ENCODE measurements at regions not wholly inside any gene's neighbourhood (a gene's known extent, or its start where the extent isn't known, plus 50 kb on each side); places are given as distances from the start of the nearest gene placed in this dataset.

DNA sequence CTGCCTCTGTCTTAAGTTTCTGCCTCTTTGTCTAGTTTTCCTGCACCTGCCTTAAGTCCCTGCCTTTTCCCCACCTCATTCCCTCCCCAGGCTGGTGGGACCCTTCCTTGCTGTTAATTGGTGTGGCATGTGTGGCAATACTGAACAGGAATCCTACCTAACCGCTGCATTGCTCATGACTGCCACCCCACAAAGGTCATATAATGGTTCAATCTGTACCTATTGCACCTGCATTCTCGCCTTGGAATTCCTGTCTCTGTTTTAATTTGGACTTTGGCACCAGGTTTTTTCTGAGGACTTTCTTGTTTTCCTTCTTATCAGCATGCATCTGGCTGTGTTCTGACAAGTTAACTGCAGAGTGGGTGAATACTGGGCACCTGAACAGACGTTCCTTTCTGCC is 966.2 kb upstream of the TMEM132C start:
- DNase-seq (ENCODE audit: low spot score) = no peak
- Histone ChIP-seq H3K4ac (ENCODE audit: low read length) (no peak overlapping the region), H3K4me1 (ENCODE audit: control insufficient read depth in 2 of 2, insufficient read depth in 1 of 2, low read depth in 1 of 2, low read length in 2 of 2) (no peaks in the 10 kb centered on the region), H4K91ac (ENCODE audit: low read depth, low read length, poor library complexity) (no peak overlapping the region), H3K23ac (ENCODE audit: low read depth, low read length, poor library complexity) (no peak overlapping the region), H3K18ac (ENCODE audit: low read length) (no peak overlapping the region), H4K8ac (ENCODE audit: low read depth, low read length) (no peak overlapping the region), H3K4me2 (ENCODE audit: insufficient read depth, low read length, poor library complexity, severe bottlenecking) (no peak overlapping the region), H3K79me1 (ENCODE audit: low read depth, low read length) (no peaks in the 10 kb centered on the region), H2BK12ac (ENCODE audit: low read length) (no peak overlapping the region), H2BK15ac (ENCODE audit: low read length) (no peak overlapping the region), H3K9me3 (replicated peaks in 1 of 2; ENCODE audit: control insufficient read depth in 2 of 2, insufficient read depth in 1 of 2, low read depth in 1 of 2, low read length in 2 of 2) (peaks cover 0 to 2% of the 10 kb centered on the region in 2 donors), H2AFZ (ENCODE audit: low read length) (no peak overlapping the region), H3K27me3 (ENCODE audit: control insufficient read depth in 3 of 3, insufficient read depth in 3 of 3, low read depth in 1 of 3, low read length in 3 of 3) (no peaks in the 10 kb centered on the region), H3K4me3 (ENCODE audit: low read length in 2 of 2) (no peak overlapping the region), H3K27ac (replicated peaks; ENCODE audit: low read length) (no peak overlapping the region), H2BK120ac (ENCODE audit: low read depth, low read length) (no peak overlapping the region), H2AK5ac (ENCODE audit: low read depth, low read length) (no peak overlapping the region), H3K36me3 (replicated peaks in 1 of 2; ENCODE audit: control insufficient read depth in 2 of 2, insufficient read depth in 2 of 2, low read length in 2 of 2) (no peaks in the 10 kb centered on the region), H3K9ac (ENCODE audit: low read depth, low read length, poor library complexity) (no peak overlapping the region), H3K14ac (ENCODE audit: low read length) (no peak overlapping the region), H2BK5ac (ENCODE audit: low read length) (no peak overlapping the region)
- no CpG with 5 or more reads among the region's 3 CpGs for WGBS, 2 donors (ENCODE audit: extremely low coverage in 2 of 2, insufficient read length in 2 of 2, insufficient replicate concordance in 1 of 2)

DNA sequence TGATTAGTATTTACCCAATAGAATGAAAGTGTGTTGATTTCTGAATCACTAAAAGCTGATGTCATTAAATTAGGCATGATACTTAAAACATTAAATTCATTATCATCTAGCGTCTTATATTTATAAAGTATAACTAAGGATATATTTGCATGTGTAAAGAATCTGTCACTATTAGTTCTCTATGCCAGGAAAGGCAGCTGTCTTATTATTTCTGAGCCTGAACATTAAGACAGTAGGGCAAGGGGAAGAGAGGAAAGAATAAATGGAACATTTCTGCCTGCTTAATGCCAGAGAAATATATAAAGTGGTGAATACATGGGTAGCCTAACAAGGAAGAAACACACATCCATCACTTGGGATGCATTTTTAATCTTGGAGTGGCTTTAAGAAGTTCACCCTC is 965.1 kb upstream of the TMEM132C start:
- Histone ChIP-seq H3K4me1 (ENCODE audit: control insufficient read depth in 2 of 2, insufficient read depth in 1 of 2, low read depth in 1 of 2, low read length in 2 of 2) (no peaks in the 10 kb centered on the region), H3K23ac (ENCODE audit: low read depth, low read length, poor library complexity) (no peak overlapping the region), H3K4ac (ENCODE audit: low read length) (no peak overlapping the region), H3K4me2 (ENCODE audit: insufficient read depth, low read length, poor library complexity, severe bottlenecking) (no peak overlapping the region), H4K8ac (ENCODE audit: low read depth, low read length) (no peak overlapping the region), H2AK5ac (ENCODE audit: low read depth, low read length) (no peak overlapping the region), H3K4me3 (ENCODE audit: low read length in 2 of 2) (no peak overlapping the region), H2BK12ac (ENCODE audit: low read length) (no peak overlapping the region), H3K18ac (ENCODE audit: low read length) (no peak overlapping the region), H2AFZ (ENCODE audit: low read length) (no peak overlapping the region), H2BK5ac (ENCODE audit: low read length) (no peak overlapping the region), H3K14ac (ENCODE audit: low read length) (no peak overlapping the region), H2BK15ac (ENCODE audit: low read length) (no peak overlapping the region), H3K79me1 (ENCODE audit: low read depth, low read length) (no peaks in the 10 kb centered on the region), H3K36me3 (replicated peaks in 1 of 2; ENCODE audit: control insufficient read depth in 2 of 2, insufficient read depth in 2 of 2, low read length in 2 of 2) (no peaks in the 10 kb centered on the region), H3K9ac (ENCODE audit: low read depth, low read length, poor library complexity) (no peak overlapping the region), H3K9me3 (replicated peaks in 1 of 2; ENCODE audit: control insufficient read depth in 2 of 2, insufficient read depth in 1 of 2, low read depth in 1 of 2, low read length in 2 of 2) (peaks cover 0 to 2% of the 10 kb centered on the region in 2 donors), H3K27ac (replicated peaks; ENCODE audit: low read length) (no peak overlapping the region), H4K91ac (ENCODE audit: low read depth, low read length, poor library complexity) (no peak overlapping the region), H2BK120ac (ENCODE audit: low read depth, low read length) (no peak overlapping the region), H3K27me3 (ENCODE audit: control insufficient read depth in 3 of 3, insufficient read depth in 3 of 3, low read depth in 1 of 3, low read length in 3 of 3) (no peaks in the 10 kb centered on the region)
- no CpG with 5 or more reads among the region's 1 CpG for WGBS, 2 donors (ENCODE audit: extremely low coverage in 2 of 2, insufficient read length in 2 of 2, insufficient replicate concordance in 1 of 2)
- no peak for DNase-seq (ENCODE audit: low spot score)

DNA sequence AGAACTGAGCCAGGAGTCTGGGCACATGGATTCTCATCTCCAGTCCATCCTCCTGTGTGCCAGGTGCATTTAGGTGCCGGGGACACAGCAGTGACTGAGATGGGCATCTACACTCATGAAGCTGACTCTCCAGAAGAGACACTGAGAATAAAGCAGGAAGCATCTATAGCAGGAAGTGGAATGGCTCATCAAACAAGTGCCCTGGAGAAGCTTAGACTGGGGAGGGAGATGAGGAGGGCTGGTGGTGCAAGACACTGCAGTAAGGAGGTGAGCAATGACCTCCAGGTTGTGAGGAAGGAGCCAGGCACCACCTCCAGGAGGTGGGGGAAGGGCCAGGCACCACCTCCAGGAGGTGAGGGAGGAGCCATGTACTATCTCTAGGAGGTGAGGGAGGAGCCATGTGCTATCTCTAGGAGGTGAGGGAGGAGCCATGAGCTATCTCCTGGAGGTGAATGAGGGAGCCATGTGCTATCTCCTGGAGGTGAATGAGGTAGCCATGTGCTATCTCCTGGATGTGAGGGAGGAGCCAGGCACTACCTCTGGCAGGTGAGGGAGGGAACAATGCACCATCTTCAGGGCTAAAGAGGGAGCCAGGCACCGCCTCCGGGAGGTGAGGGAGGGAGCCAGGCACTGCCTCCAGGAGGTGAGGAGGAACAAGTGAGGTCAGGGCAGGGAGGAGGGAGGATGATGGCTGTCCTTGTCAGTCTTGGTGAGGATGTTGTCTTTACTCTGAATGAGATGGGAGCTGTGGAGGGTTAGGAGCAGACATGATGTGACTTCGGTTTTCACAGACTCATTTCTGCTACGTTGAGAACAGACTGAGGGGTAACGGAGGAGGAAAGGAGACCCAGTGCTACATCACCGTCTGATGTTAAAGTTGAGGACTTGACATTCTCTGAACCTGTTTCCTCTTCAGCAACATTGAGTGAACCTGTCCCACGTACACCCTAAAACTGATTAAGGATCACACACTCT is 961.9 kb upstream of the TMEM132C start:
- Histone ChIP-seq H3K27me3 (ENCODE audit: control insufficient read depth in 3 of 3, insufficient read depth in 3 of 3, low read depth in 1 of 3, low read length in 3 of 3) (no peaks in the 10 kb centered on the region), H4K8ac (ENCODE audit: low read depth, low read length) (no peak overlapping the region), H2AFZ (ENCODE audit: low read length) (no peak overlapping the region), H3K9me3 (replicated peaks in 1 of 2; ENCODE audit: control insufficient read depth in 2 of 2, insufficient read depth in 1 of 2, low read depth in 1 of 2, low read length in 2 of 2) (peaks cover 0 to 2% of the 10 kb centered on the region in 2 donors), H2BK12ac (ENCODE audit: low read length) (no peak overlapping the region), H3K4me2 (ENCODE audit: insufficient read depth, low read length, poor library complexity, severe bottlenecking) (no peak overlapping the region), H3K4ac (ENCODE audit: low read length) (no peak overlapping the region), H2BK120ac (ENCODE audit: low read depth, low read length) (no peak overlapping the region), H2BK5ac (ENCODE audit: low read length) (no peak overlapping the region), H3K4me3 (ENCODE audit: low read length in 2 of 2) (no peak overlapping the region), H2BK15ac (ENCODE audit: low read length) (no peak overlapping the region), H3K36me3 (replicated peaks in 1 of 2; ENCODE audit: control insufficient read depth in 2 of 2, insufficient read depth in 2 of 2, low read length in 2 of 2) (no peaks in the 10 kb centered on the region), H3K79me1 (ENCODE audit: low read depth, low read length) (no peaks in the 10 kb centered on the region), H4K91ac (ENCODE audit: low read depth, low read length, poor library complexity) (no peak overlapping the region), H3K27ac (replicated peaks; ENCODE audit: low read length) (no peak overlapping the region), H3K9ac (ENCODE audit: low read depth, low read length, poor library complexity) (peak overlapping the region; percentile 7), H3K4me1 (ENCODE audit: control insufficient read depth in 2 of 2, insufficient read depth in 1 of 2, low read depth in 1 of 2, low read length in 2 of 2) (no peaks in the 10 kb centered on the region), H2AK5ac (ENCODE audit: low read depth, low read length) (no peak overlapping the region), H3K14ac (ENCODE audit: low read length) (peak overlapping the region; percentile 27), H3K18ac (ENCODE audit: low read length) (no peak overlapping the region), H3K23ac (ENCODE audit: low read depth, low read length, poor library complexity) (peak overlapping the region; percentile 57)
- DNase-seq (ENCODE audit: low spot score) = no peak
- no CpG with 5 or more reads among the region's 8 CpGs for WGBS, 2 donors (ENCODE audit: extremely low coverage in 2 of 2, insufficient read length in 2 of 2, insufficient replicate concordance in 1 of 2)

DNA sequence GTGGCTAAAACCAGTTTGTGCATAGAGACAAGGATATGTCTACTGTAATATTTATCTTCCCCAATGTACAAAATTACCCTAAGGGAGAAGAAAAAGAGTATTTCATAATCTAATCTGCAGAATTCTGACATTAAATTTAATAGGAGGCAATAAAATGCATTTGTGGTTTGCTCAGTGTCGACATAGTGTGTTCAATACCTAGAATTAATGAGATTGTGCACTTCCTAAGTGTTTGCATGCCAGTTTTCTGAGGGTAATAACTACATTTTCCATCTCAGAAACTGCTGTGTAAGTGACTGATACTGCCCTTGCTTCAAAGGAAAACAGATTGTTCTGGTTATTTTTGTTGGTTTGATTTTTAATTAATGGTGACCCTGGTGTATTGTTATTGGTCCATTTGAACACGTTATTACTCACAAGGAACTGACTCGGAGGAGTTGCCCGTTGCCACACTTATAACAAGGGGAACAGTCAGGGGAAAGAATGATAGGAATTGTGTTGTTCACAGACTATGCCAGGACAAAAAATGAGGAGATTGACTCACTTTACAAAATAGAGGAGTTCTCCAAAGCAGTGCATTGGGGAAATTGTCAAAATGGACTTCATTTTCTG is 960.3 kb upstream of the TMEM132C start:
- Histone ChIP-seq H3K9me3 (replicated peaks in 1 of 2; ENCODE audit: control insufficient read depth in 2 of 2, insufficient read depth in 1 of 2, low read depth in 1 of 2, low read length in 2 of 2) (peaks cover 0 to 2% of the 10 kb centered on the region in 2 donors), H2BK120ac (ENCODE audit: low read depth, low read length) (no peak overlapping the region), H2BK12ac (ENCODE audit: low read length) (no peak overlapping the region), H2AK5ac (ENCODE audit: low read depth, low read length) (no peak overlapping the region), H3K14ac (ENCODE audit: low read length) (no peak overlapping the region), H3K4me3 (ENCODE audit: low read length in 2 of 2) (no peak overlapping the region), H3K18ac (ENCODE audit: low read length) (no peak overlapping the region), H2BK5ac (ENCODE audit: low read length) (no peak overlapping the region), H4K91ac (ENCODE audit: low read depth, low read length, poor library complexity) (no peak overlapping the region), H3K27ac (replicated peaks; ENCODE audit: low read length) (no peak overlapping the region), H3K27me3 (ENCODE audit: control insufficient read depth in 3 of 3, insufficient read depth in 3 of 3, low read depth in 1 of 3, low read length in 3 of 3) (no peaks in the 10 kb centered on the region), H4K8ac (ENCODE audit: low read depth, low read length) (no peak overlapping the region), H3K9ac (ENCODE audit: low read depth, low read length, poor library complexity) (no peak overlapping the region), H2AFZ (ENCODE audit: low read length) (no peak overlapping the region), H3K4ac (ENCODE audit: low read length) (no peak overlapping the region), H2BK15ac (ENCODE audit: low read length) (no peak overlapping the region), H3K36me3 (replicated peaks in 1 of 2; ENCODE audit: control insufficient read depth in 2 of 2, insufficient read depth in 2 of 2, low read length in 2 of 2) (no peaks in the 10 kb centered on the region), H3K23ac (ENCODE audit: low read depth, low read length, poor library complexity) (no peak overlapping the region), H3K4me2 (ENCODE audit: insufficient read depth, low read length, poor library complexity, severe bottlenecking) (no peak overlapping the region), H3K4me1 (ENCODE audit: control insufficient read depth in 2 of 2, insufficient read depth in 1 of 2, low read depth in 1 of 2, low read length in 2 of 2) (no peaks in the 10 kb centered on the region), H3K79me1 (ENCODE audit: low read depth, low read length) (no peaks in the 10 kb centered on the region)
- WGBS, 2 donors (ENCODE audit: extremely low coverage in 2 of 2, insufficient read length in 2 of 2, insufficient replicate concordance in 1 of 2) = no CpG with 5 or more reads among the region's 4 CpGs
- DNase-seq (ENCODE audit: low spot score) = no peak
